ENCODE measurements at regions not wholly inside any gene's neighbourhood (a gene's known extent, or its start where the extent isn't known, plus 50 kb on each side); places are given as distances from the start of the nearest gene placed in this dataset.

GRCh38 chr3:150082898-150083654, 112.4 kb upstream of the PFN2 start:
- Mint-ChIP-seq H3K4me1 (ENCODE audit: low read depth, unreplicated experiment) (no peaks in the 10 kb centered on the region), H3K4me3 (ENCODE audit: unreplicated experiment) (no peak overlapping the region), H3K36me3 (ENCODE audit: insufficient read depth, unreplicated experiment) (no peaks in the 10 kb centered on the region), H3K27me3 (ENCODE audit: insufficient read depth, unreplicated experiment) (peaks cover 5% of the 10 kb centered on the region), H3K27ac (ENCODE audit: unreplicated experiment) (no peak overlapping the region), H3K9me3 (ENCODE audit: unreplicated experiment) (no peaks in the 10 kb centered on the region)
- intact Hi-C loops (cut with micrococcal nuclease; ENCODE audit: unreplicated experiment), result no loop called here
- no peaks in the 10 kb centered on the region for H3K27me3 ChIP-seq (replicated peaks; ENCODE audit: control insufficient read depth, insufficient read depth, low read length)
- no peak overlapping the region for H3K4me3 ChIP-seq (ENCODE audit: low read depth, low read length)
- CTCF ChIA-PET, result no interaction called here
- POLR2A ChIA-PET, result no interaction called here
- H3K36me3 ChIP-seq (ENCODE audit: control insufficient read depth, insufficient read depth, low read length), result no peaks in the 10 kb centered on the region
- TF ChIP-seq CTCF (IDR thresholded peaks at IDR 0.05; ENCODE audit: insufficient read depth in 1 of 2, low read depth in 1 of 2, low read length in 1 of 2, severe bottlenecking in 1 of 2, unreplicated experiment in 1 of 2), result no peak
- no peaks in the 10 kb centered on the region for H3K9me3 ChIP-seq
- DNase-seq, result no peak
- no TSS peak for BruUV-seq (replicated peaks)
- H3K4me1 ChIP-seq, result no peaks in the 10 kb centered on the region

- Histone ChIP-seq H3K27me3 (replicated peaks; ENCODE audit: control insufficient read depth, insufficient read depth, low read length) (no peaks in the 10 kb centered on the region), H3K4me3 (ENCODE audit: low read depth, low read length) (no peak overlapping the region), H3K36me3 (ENCODE audit: control insufficient read depth, insufficient read depth, low read length) (no peaks in the 10 kb centered on the region), H3K9me3 (peaks cover 11% of the 10 kb centered on the region; the same call in 1 of the 2 replicates), H3K4me1 (no peaks in the 10 kb centered on the region)
- H3K27ac Mint-ChIP-seq (ENCODE audit: unreplicated experiment), result no peak overlapping the region
- CTCF ChIA-PET, result no interaction called here
- no peaks in the 10 kb centered on the region for H3K4me1 Mint-ChIP-seq (ENCODE audit: low read depth, unreplicated experiment)
- H3K27me3 Mint-ChIP-seq (ENCODE audit: insufficient read depth, unreplicated experiment), result peaks cover 5% of the 10 kb centered on the region
- H3K4me3 Mint-ChIP-seq (ENCODE audit: unreplicated experiment), result no peak overlapping the region
- POLR2A ChIA-PET, result no interaction called here
- H3K9me3 Mint-ChIP-seq (ENCODE audit: unreplicated experiment), result no peaks in the 10 kb centered on the region
- TF ChIP-seq CTCF (IDR thresholded peaks at IDR 0.05; ENCODE audit: insufficient read depth in 1 of 2, low read depth in 1 of 2, low read length in 1 of 2, severe bottlenecking in 1 of 2, unreplicated experiment in 1 of 2), result no peak
- no TSS peak for BruUV-seq (replicated peaks)
- DNase-seq, result no peak
- no peaks in the 10 kb centered on the region for H3K36me3 Mint-ChIP-seq (ENCODE audit: insufficient read depth, unreplicated experiment)
- intact Hi-C loops (cut with micrococcal nuclease; ENCODE audit: unreplicated experiment), result no loop called here
Measured at GRCh38 chr3:150081084-150081483, 110.4 kb upstream of the PFN2 start.

GRCh38 chr3:150080058-150080730, 109.5 kb upstream of the PFN2 start:
- Histone ChIP-seq H3K4me3 (ENCODE audit: low read depth, low read length) (no peak overlapping the region), H3K9me3 (peaks cover 11% of the 10 kb centered on the region; the same call in 1 of the 2 replicates), H3K4me1 (no peaks in the 10 kb centered on the region), H3K27me3 (replicated peaks; ENCODE audit: control insufficient read depth, insufficient read depth, low read length) (no peaks in the 10 kb centered on the region), H3K36me3 (ENCODE audit: control insufficient read depth, insufficient read depth, low read length) (no peaks in the 10 kb centered on the region)
- intact Hi-C loops (cut with micrococcal nuclease; ENCODE audit: unreplicated experiment), result no loop called here
- no TSS peak for BruUV-seq (replicated peaks)
- no peaks in the 10 kb centered on the region for H3K9me3 Mint-ChIP-seq (ENCODE audit: unreplicated experiment)
- no peak for DNase-seq
- H3K36me3 Mint-ChIP-seq (ENCODE audit: insufficient read depth, unreplicated experiment), result no peaks in the 10 kb centered on the region
- POLR2A ChIA-PET, result no interaction called here
- H3K4me3 Mint-ChIP-seq (ENCODE audit: unreplicated experiment), result no peak overlapping the region
- H3K27me3 Mint-ChIP-seq (ENCODE audit: insufficient read depth, unreplicated experiment), result peaks cover 5% of the 10 kb centered on the region
- H3K27ac Mint-ChIP-seq (ENCODE audit: unreplicated experiment), result no peak overlapping the region
- H3K4me1 Mint-ChIP-seq (ENCODE audit: low read depth, unreplicated experiment), result no peaks in the 10 kb centered on the region
- CTCF ChIA-PET, result no interaction called here
- no peak for TF ChIP-seq CTCF (IDR thresholded peaks at IDR 0.05; ENCODE audit: insufficient read depth in 1 of 2, low read depth in 1 of 2, low read length in 1 of 2, severe bottlenecking in 1 of 2, unreplicated experiment in 1 of 2)
